ENCODE measurements at regions not wholly inside any gene's neighbourhood (a gene's known extent, or its start where the extent isn't known, plus 50 kb on each side); places are given as distances from the start of the nearest gene placed in this dataset.

DNA sequence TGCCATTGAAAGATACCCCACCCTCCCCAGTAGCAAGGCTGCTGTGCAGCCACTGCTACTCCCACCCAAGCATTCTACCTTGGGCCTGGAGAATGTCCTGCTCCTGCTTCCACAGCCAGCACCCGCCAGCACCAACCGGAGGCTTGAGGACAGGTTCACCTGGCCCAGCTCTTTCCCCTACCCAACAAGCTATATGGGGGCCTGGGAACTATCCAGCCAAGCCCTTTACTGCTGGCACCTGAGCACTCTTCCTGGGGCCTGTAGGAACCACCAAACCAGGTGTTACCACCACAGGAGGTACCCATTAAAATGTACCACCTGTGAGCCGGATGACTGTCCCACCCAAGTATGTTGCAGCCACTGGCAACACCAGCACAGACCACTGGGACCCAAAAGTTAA lies 86.1 kb upstream of the GHR start:
- DNase-seq (ENCODE audit: low spot score) (no peak), ATAC-seq (no peak)

DNA sequence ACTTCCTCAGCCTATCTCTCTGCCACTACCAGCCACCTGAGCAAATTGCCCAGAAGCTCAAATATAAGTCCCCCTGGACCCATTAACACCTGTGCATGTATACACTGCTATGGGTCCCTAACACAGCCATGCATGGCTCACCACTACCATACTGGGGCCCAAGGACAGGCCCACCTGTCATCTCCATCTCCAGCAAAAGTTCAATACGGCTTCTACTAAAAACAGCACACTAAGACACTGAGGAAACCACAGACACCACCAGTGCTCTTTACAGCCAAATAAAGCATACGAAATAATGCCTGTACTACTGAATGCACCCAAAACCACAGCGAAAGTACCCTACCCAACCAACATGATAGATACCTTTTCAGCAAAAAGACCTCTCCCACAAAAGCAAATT lies 85.6 kb upstream of the GHR start:
- ATAC-seq: no peak

DNA sequence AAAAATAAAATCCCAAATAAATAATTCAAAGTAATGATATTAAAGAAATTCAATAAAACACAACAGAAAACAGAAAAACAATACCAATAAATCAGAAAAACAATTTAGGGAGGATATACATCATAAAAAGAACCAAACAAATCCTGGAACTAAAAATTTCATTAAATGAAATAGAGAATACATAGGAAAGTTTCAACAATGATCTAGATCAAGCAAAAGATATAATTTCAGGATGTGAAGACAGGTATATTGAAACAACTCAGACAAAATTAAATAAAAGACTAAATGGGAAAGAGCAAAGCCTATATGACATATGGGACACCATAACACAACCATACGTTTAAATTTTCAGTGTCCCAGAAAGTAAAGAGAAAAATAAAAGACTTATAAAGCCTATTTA lies 85.1 kb upstream of the GHR start:
- DNase-seq (ENCODE audit: low spot score) (no peak), ATAC-seq (no peak)

More for the DNA sequence above, 85.6 kb upstream of the GHR start:
- no peak for DNase-seq (ENCODE audit: low spot score)

DNA sequence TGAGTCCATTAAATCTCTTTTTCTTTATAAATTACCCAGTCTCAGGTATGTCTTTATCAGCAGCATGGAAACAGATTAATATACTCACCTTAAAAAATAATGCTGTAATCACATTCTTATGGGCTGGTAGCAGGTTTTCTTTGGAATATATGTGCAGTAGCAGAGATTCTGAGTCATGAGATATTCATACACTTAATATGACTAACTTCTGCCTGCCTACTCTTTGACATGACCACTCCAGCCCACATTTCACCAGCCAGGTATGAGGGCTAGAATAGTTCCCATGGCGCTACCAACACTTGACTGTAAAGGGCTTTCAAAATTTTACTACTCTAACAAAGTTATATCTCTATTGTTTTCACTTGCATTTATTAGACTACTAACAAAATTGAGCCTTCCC lies 74.1 kb upstream of the GHR start:
- no peak for DNase-seq (ENCODE audit: low spot score)
- no peak for ATAC-seq

DNA sequence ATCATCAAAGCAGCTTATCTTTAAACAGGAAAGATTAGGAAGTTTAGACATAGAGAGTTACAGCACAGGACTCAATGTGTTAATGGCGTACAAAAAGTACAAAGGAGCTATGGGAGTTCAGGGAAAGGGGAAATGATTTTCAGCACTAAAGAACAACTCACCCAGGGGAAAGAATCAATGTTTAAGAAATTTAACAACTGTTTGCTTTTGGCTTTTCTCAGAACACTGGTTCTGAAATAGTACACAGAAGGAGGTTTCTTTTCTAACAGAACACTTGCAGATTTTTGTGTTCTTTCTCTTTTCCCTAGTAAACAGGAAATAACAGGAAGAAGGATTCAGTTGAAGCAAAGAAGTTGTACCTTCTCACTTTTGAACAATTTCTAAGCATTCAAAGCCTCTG lies 71.3 kb upstream of the GHR start:
- no peak for DNase-seq (ENCODE audit: low spot score)
- ATAC-seq: no peak

DNA sequence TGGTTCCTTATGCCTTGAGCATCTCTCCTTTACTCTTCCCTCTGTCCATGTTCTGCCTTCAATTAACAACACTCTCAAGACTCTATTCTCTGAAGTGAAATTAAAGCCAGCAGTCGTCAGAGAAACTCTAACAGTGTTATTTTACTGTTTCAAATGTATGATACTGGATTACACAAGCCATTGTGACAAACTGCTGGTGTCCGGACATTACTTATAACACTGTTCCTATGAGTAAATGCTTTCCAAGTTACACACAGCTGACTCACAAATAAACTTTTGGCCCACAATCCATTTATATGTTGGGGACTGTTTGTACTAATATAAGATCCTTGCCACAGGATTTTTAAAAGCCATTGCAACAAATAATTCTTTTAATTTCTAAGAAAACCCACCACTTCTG lies 63.2 kb upstream of the GHR start:
- DNase-seq (ENCODE audit: low spot score): no peak
- no peak for ATAC-seq

DNA sequence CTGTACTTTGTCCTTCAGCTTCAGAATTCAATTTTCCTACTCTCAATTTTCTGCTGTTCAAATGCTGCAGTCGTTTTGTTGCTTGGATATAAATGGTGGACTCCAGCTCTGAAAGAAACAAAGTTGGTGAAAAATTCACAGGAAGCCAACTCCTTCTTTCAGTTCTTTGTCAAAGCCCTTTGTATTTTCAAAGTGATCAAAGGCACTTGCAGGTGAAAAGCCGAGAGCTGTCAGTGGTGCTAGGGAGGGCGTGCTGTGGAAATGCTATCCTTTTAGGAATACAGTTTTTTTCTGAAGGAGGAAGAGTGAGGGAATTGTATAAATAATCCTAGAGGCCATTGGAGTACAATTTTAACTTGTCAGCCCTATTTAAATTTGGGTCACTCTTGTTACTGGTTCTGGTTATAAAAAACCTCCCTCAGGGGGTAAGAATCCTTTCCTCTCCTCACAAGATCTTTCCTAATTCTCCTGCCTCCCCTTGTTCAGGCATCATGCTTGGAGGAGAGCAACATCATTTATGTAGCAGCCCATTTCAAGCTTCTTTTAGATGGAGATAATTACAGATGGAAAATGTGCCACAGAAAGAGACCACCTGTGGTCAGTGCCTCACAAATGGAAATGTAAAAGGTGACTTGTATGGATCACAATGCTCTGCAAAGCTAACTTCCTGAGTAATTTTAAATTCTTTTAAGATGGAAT lies 62.5 kb upstream of the GHR start:
- ATAC-seq (no peak), DNase-seq (ENCODE audit: low spot score) (no peak)

DNA sequence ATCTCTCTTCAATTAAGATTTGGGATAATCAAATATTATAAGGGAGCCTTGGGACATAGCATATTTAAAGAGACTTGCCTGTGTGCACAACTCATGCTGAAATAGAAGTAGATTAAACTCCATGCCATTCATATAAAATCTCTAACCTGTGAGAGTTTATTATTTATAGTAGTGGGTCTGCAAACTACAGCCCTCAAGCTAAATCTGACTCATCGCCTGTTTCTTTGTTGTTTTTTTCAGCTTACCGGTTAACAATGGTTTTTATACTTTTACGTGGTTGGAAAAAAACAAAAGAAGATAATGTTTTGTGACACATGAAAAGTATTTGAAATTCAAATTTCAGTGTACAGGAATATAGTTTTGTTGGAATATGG lies 61.9 kb upstream of the GHR start:
- DNase-seq (ENCODE audit: low spot score) (no peak), ATAC-seq (no peak)

DNA sequence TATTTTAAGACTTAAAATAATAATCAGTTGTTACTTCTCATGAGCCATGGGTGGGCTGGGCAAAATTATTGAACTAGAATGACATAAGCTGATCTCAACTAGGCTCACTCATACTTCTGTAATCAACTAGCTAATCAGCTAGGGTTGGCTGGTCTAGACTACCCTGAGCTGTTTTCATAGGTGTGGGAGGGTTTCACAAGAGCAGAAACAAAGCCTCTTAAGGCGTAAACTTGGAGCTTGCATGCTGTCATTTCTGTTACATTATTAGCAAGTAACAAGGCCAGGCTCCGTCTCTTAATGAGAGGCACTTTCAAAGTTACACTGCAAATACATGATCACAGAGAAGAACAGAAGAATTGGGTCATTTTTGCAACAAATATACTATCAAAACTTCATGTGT lies 57.2 kb upstream of the GHR start:
- DNase-seq (ENCODE audit: low spot score): no peak
- no peak for ATAC-seq

Data from left lobe of liver (tissue), 2 donors.